ENCODE measurements at regions not wholly inside any gene's neighbourhood (a gene's known extent, or its start where the extent isn't known, plus 50 kb on each side); places are given as distances from the start of the nearest gene placed in this dataset.

DNA sequence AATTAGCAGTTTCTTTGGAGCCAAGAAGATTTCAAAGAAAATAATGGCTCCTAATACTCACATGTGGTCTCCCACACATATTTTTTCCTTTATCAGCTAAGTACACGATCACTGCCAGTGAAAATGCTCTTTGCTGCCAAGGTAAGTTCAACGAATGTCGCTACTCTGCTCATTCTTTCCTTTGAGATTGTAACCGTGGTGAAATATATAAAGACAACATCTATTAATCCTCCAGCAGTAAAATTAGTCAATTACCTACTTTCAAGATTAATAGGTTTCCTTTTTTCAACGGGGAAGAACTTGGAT, 672.2 kb downstream of the GATA3 start:
- no peak for DNase-seq

DNA sequence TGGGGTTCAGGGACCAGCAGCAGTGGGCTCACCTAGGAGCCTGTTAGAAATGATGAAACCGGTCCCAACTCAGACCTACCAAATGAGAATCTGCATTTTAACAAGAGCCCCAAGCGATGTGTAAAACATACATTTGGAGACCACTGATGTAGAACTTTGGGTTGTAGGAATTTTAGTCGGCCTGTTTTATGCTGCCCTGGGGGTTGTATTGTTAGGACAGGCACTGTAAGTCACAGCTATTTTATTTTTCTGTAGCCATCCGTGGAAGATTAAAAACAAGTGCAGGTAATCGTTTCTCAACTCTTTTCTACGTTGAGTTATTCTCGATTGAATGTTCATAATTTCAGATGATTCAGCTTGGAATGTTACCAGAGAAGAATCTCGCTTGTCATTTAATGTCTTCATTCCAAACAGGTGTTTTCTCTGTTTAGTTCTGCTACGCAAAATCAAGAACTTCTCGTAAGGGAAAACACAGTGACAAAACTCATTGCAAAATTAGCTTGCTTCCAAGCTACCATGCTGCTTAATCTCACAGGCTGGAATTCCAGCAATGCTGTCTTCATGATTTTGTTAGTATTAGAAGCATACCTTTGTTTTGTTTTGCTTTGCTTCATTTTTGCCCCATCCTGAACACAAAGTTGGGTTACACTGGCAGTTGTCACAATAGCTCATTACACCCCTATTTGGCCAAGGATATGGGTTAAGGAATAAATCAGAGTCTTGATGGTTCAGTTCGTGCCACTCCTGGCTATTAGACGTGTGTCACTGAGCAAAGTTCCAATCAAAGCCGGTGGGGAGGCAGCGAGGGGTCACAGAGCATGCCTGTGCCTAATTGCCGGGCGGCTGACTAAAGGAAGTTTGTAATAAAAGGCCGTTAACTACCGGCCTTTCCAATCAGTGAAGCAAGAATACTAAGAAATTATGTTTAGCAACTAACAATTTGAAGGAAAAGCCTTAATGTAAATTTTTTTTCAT, 676.9 kb downstream of the GATA3 start:
- DNase-seq, result no peak

DNA sequence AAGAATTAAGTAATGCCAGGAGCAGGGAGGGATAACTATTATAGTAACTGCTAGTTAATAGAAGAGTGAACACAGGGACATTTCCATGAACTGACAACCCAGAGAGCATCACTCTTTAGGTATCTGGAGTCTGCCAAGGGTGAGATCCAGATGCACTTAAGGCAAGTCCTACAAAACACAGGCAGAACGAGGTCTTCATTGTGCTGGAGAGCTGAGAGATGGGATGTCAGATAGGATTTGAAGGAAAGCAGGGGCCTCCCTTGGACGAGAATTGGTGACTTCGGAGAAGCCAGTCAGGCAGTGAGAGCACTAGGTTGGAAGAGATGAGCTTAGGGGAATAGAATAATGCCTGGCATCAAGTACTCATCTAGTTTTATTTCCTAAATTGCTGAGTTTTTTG, 684.5 kb downstream of the GATA3 start:
- no peak for DNase-seq

DNA sequence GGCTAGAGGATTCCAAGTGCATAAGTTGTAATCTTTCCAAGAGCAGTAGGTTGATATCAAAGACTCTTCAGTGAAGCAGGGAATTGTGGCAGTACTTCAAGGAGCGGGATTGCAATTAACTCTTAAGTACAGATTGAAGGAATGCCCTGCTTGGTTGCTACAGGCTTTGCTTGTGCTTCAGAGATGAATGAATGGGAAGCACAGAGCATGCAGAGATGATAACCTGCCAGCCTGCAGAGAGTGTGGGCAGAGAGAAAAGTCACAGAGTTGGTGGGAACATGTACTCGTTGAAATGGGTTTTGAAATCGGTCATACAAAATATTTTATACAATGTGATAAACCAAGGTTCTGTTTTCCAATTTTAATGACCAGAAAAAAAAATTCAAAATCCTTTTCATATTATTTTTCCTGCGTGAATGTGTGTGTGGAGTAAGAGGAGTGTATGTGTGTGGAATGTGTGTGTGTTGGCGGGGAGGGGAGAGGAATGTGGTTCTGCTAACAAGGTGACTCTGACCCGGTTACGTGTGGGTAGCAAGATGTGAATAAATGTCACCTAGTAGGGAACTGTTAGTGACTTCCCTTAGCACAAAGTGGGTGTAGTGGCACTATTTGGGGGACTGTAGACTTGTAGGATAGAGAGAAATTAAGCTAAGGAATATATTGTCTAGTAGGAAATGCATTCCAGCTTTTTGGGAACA, 697.8 kb downstream of the GATA3 start:
- no peak for DNase-seq

DNA sequence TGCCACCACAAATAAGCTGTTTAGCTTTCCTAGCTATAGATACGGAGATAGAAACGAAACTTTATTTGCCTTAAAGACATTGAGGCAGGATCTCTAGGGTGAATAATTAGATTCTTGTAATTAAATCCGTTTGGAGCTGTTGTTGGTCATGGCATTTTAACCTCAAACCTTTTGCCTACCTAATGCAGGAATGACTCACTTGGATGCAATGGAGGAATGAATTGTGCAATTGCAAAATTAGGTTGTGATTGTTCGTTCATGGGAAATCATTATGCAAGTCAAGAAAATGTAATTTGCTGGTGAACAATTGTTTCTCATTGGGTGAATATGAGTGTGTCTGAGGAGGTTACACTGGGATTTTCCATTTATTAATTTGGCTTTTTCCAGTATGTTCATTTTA, 703.5 kb downstream of the GATA3 start:
- no peak for DNase-seq

DNA sequence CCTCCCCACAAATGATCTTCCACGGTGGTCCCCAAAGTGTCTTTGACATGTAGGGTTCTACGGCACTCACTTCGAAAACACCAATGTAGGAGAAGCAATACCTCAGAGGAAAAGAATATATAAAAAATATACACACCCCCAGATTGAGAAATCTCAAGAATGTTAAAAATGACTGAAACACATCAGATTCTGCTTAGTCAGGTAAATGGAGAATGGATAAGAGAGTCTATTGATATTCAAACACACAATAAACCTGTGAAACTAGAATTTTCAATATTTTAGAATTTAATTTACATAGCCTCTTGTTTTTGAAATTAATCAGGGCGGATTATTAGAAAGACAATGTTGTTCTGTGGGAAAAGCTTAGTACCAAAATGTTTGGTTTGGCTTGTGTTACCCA, 712.4 kb downstream of the GATA3 start:
- no peak for DNase-seq

DNA sequence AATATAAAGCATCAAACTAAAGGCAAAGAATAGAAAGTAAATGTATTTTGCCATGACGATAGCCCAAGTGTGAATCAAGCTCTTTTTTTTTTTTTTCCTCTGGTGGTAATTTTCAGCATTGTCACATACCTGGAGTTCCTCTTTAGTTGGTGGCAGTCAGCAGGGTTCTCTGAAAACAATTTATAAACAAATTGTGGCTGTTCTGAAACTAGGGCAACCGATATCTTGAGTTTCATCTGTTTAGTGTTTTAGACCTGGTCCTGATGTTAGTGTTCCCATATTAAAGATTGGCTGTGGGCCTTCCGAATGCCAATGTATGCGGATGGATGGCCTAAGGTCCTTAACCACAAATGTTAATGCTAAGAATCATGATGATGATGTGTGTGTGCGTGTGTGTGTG, 713.1 kb downstream of the GATA3 start:
- no peak for DNase-seq

DNA sequence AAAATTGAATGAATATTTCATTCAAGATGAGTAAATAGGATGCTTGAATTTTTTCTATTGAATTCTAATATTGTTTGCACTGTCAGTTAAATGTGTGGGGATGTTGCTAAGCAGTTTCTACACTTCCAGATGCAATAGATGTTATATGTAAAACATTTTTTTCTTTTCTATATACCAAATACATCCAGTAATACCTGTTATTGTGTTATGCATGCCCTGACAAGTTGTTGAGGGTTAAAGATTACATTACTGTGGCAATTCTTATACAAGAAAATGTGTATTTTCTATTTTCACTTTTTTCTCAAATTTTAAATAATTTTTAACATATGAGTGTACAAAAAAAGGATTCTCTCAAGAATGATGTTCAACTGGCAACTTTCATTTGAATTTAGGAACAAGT, 713.9 kb downstream of the GATA3 start:
- no peak for DNase-seq

DNA sequence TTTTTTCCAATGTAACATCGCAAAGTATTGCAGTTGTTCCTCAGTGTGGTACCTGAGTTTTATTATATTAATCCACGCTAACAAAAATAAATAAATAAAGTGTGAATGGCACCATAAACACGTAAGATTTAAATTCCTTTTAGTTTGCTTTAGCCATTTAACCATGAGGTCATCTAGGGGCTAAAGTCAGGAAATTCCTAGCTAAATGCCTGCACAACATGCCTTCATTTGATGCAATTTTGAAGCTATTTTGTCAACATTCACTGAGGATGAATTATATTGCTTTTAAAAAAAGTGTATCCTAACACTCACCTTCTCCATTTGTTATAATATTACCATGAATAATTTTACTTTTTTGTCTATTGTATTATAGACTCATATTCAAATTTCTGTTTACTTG, 714.4 kb downstream of the GATA3 start:
- no peak for DNase-seq

DNA sequence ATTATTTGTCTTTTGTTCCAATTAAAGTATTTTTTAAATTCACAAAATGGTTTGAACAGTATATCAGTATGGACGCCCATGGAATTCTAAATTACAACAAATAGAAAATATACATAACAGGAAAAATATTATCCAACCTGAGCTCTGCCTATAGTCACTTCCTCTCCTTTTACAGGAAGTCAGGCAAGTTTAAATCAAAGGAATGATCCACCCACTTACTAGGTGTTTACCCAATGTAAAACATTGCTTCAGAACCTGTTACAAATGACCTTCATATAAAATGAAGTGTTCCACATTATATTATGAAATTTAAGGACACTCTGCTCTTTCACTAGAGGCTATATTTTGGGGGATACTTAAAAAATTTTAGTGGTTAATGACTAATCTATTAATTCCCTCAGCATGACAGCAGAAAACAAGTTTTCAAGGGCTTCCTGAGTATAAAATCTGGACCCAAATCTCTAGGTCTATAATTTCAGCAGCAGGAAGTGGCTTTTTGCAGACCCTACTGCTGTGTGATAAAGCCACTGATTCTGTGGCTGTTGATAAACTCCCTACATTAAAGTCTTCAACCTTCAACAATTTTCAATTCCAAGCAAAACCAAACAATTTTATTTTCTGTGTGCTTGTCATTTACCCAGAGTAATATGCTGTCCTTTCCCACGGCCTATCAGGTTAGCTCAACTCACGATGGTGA, 722.6 kb downstream of the GATA3 start:
- DNase-seq, result no peak

DNA sequence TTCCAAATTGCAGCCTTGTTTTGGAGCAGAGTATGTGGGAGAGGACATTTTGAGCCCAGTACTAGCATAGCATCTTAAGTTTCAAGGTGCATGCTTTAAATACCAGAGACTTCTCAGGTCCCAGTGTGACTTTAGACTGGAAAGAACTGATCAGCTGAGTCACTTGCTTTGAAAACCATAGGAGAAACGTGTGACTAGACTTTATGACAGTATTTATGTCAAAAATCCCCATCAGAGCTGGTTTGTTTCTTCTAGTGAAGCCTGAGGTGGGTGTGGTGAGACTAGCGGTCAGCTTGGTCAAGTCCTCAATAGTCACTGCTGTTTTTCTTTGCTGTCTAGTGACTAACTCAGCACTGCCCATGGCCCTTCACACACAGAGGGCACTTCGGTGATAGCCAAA, 724.2 kb downstream of the GATA3 start:
- DNase-seq, result no peak

DNA sequence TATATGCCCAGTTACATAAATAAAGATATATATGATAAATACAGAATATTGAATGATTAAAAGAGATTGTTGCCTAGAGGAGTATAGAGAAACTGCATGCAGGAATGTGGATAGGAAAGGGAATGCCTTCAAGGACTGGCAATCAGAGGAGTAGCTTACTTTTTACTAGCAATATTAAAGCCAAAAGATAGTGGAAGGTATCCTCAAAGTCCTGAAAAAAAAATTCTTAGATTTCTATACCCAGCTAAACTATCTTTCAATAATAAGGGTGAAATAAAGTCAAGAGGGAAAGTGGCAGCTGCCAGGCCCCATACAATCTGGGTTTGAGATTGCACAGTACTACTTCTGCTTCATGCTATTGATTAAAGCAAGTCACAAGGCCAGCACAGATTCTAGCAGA, 733.2 kb downstream of the GATA3 start:
- no peak for DNase-seq

DNA sequence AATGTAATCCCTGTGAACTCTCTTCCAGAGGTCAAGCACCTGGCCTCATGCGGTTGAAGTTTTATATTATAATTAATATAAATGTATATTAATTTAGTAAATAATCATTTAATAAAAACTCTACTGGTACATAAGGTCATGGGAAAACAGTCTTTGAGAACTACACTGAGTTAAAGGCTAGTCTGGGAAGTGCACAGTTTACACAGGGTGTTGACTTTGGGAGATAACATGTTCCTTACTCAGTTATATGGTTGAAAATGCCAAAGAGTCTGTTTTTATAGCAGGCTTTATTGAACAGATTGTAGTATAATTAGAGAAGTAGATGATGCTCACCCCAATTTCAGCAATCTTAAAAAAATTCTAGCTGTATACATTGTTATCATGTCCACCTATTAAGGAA, 735.9 kb downstream of the GATA3 start:
- DNase-seq, result no peak

DNA sequence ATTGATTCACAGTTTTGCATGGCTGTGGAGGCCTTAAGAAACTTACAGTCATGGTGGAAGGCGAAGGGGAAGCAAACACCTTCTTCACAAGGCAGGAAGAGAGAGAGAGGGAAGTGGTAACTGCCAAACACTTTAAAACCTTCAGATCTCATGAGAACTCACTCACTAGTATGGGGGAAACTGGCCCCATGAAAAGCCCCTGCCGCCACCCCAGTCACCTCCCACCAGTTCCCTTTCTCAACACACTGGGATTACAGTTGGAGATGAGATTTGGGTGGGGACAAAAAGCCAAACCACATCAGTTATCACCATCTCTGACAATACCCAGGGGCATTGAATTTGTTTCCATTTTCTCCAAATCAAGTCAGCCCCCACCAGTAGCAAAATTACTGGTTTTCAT, 740.4 kb downstream of the GATA3 start:
- no peak for DNase-seq

DNA sequence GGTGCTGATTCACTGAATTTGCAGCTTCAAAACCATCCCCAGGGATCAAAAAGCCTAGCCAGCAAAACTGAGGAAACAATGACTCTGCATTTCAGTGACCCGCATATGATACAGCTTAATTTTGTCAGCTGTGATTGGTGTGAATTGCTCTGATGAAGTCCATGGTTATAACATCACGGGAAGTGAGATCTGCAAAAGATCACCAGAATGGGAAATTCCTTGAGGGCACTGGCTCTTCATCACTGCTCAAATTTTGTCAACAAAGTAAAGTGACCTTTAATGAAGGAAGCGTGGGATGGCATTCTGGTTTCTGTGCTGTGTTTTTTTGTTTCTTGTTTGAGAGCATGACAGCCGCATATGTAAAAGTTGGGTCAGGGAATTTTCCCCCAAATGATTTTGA, 745.9 kb downstream of the GATA3 start:
- no peak for DNase-seq

DNA sequence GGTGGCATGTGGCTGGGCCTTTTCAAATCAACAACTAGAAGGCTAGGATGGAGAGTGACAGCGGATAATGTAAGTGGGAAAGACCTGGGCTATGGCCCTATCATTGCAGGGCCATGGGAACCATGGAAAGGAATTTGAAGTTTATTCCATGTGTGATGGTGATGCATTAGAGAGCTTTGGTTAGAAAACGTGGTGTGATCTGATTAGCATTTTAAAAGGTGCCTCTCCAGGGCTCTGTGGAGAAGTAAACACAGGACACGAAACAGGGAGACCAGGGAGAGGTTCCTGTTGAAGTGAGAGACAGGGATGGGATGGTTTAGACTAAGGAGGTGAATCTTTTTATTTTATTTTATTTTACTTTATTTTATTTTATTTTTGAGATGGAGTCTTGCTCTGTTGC, 749.5 kb downstream of the GATA3 start:
- no peak for DNase-seq

DNA sequence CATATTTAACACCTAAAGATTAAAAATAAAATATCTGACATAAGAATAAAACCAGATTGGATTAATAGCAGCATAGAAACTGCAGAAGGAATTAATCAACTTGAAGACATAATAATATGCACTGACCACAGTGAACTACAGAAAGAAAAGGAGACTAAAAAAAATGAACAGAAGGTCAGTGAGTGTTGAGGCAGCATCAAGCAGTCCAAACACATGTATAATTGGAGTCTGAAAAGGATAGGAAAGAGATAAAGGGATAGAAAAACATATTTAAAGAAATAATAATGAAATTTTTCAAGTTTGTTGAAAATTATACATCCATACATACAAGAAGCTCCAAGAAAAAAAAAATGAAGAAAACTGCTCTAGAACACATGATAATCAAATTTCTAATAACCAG, 756.2 kb downstream of the GATA3 start:
- DNase-seq, result no peak

DNA sequence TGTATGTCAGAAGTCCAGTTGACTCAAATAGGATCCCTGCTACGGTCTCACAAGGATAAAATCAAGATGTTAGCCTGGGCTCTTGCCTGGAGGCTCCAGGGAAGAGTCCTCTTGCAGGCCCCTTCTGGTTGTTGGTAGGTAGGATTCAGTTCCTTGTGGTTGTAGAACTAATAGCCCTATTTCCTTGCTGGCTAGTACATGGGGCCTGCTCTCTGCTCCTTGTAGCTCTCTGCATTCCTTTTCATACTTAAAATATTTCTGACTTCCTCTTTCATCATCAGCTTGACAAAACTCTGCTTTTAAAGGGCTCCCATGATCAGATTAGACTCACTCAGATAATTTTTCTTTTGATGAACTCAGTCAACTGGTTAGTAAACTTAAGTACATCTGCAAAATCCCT, 756.7 kb downstream of the GATA3 start:
- no peak for DNase-seq

DNA sequence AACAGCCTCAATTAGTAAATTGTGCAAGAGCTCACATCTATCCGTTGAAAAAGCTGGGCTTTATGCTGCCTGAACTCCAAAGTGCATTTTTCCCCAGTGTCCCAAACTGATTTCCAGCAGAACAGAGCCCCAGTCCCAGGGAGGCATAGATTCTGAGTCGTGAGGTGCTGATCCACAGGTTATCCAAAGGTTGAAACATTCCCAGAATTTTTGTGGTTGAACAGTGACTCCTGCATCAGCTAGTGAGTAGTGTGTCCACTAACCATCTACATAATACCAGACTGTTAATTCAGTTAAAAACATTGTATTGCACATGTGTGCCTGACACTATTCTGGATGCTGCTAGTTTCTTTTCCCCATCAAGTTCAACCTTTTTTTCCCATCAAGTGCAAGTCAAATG, 761.5 kb downstream of the GATA3 start:
- DNase-seq, result no peak

DNA sequence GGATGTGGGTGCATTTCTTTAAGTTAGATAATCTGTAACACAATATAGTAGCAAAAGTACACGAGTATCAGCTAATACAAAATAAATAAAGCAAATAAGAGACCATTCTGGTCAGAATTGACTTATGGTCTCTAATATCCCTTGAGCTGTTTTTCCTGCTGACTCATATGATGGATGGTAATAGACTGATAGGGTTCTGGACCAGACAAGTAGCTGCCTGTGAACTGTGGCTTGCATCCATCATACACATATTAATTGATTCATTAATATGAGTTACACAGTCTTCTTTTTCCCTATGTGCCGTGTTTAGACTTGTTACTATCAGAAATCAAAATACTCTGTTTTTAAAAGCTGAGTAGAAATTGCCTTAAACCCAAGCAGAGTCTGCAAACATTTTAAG, 762.8 kb downstream of the GATA3 start:
- no peak for DNase-seq

DNA sequence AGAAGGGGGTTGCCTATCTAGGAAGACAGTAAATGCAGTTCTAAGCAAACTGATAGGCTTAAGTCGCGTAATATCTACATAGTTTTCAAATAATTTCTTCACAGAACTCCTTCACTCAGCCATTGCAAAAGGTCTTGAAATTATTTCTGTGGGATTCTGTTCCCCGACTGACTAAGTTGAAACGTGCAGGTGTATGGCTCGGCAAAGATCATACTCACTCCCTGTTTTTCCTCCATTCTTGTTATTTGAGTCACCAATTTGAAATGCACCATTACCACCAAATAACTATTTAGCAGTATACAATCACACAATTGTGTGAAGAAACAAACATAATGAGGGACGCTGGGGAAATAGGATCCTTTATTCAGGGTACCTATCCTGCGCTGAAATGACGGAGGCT, 771.1 kb downstream of the GATA3 start:
- DNase-seq, result no peak

DNA sequence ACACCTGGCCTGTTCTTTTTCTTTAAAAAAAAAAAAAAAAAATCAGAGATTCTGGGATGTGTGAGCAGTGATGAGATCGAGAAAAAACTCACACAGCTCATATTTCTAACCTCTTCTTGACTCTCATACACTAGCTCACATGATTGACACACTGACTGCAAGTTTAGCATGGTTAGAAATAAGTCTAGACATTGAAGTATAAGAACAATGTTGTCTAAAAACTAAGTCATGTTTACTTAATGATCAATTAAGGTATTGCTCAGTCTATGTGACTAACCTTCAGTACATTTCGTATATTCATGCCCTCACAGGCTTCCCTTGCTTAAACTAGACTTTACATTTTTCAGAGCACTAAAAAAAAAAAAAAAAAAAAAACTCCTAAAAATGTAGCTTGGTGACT, 775.1 kb downstream of the GATA3 start:
- no peak for DNase-seq

DNA sequence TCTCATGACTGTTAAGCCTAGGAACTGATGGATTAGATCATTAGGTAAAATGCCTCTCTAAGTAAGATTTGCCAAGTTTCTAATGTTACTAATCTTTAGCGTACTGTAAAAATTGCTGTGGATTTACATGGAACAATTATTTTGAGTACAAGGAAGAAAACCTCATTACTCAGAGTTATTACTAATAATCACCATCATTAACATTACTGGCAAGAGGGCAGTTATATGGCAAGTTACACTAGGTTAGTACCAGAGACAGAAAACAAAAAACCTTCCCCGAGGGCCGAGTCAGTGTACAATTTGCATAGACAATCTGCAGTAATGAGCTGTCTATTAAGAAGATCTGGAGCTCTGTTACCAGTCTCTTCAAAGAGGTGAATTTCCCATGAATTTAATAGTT, 775.6 kb downstream of the GATA3 start:
- no peak for DNase-seq

DNA sequence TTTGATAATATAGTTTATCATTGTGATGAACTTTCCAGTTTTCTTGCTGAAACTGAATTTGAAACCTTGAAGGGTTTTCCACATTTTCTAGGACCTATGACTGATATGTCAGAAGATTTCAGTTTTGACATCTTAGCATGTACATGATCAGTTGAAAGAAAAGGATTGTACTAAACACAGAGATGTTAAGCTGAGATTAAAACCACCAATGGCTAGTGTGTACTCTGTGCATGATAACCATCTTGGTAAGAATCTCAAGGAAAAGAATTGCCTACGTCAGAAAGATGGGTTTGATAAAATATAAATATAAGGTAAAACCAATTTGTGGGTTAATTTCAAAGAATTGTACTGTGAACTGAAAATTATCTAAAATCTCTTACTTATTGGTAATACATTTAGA, 776.4 kb downstream of the GATA3 start:
- no peak for DNase-seq

Data from activated CD4-positive, alpha-beta T cell treated with anti-CD3 and anti-CD28 coated beads for 4 hours (primary cell).